Astrocyte (in vitro differentiated cells and primary cell): ENCODE measurements at regions not wholly inside any gene's neighbourhood (a gene's known extent, or its start where the extent isn't known, plus 50 kb on each side); places are given as distances from the start of the nearest gene placed in this dataset.

Source experiments
- DNase-seq: peaks from one replicate; pipeline ENCODE4 v3.0.0-alpha.2; 2010; ENCODE audit warnings: low read depth
- FAIRE-seq: peaks from 2 replicates; lab custom pipeline; 2011; peaks lifted over from hg19 to GRCh38; lab: Jason Lieb, UNC
- H2AFZ ChIP-seq: 2 replicates; pipeline ENCODE4 v1.6.0; 2012; ENCODE audit warnings: low read depth, low read length, inconsistent platforms
- H3K27ac ChIP-seq: 2 replicates; pipeline ENCODE4 v1.5.1; 2011; ENCODE audit warnings: low read depth, low read length, inconsistent platforms
- H3K27me3 ChIP-seq: 2 replicates; pipeline ENCODE4 v1.6.0; 2011; ENCODE audit warnings: low read length, inconsistent platforms; ENCODE audit not compliant: insufficient read depth
- H3K36me3 ChIP-seq: 2 replicates; pipeline ENCODE4 v1.5.1; 2011; ENCODE audit warnings: low read length, inconsistent platforms; ENCODE audit not compliant: insufficient read depth
- H3K4me1 ChIP-seq: 2 replicates; pipeline ENCODE4 v1.5.1; 2011; ENCODE audit warnings: low read length, inconsistent platforms; ENCODE audit not compliant: insufficient read depth
- H3K4me2 ChIP-seq: 2 replicates; pipeline ENCODE4 v1.6.0; 2012; ENCODE audit warnings: low read length, inconsistent platforms
- H3K4me3 ChIP-seq: 2 replicates; pipeline ENCODE4 v1.5.1; 2011; ENCODE audit warnings: low read depth, mild to moderate bottlenecking, low read length, inconsistent platforms; ENCODE audit not compliant: insufficient read depth
- H3K79me2 ChIP-seq: 2 replicates; pipeline ENCODE4 v1.6.0; 2012; ENCODE audit warnings: mild to moderate bottlenecking, low read length, inconsistent platforms; ENCODE audit not compliant: insufficient read depth
- H3K9ac ChIP-seq: 2 replicates; pipeline ENCODE4 v1.6.0; 2012; ENCODE audit warnings: mild to moderate bottlenecking, low read length, inconsistent platforms
- H3K9me3 ChIP-seq: 2 replicates; pipeline ENCODE4 v1.5.1; 2012; ENCODE audit warnings: low read depth, mild to moderate bottlenecking, low read length, inconsistent platforms; ENCODE audit not compliant: insufficient read depth
- H4K20me1 ChIP-seq: 2 replicates; pipeline ENCODE4 v1.6.0; 2012; ENCODE audit warnings: low read length, inconsistent platforms; ENCODE audit not compliant: insufficient read depth
- H3K27ac Mint-ChIP-seq: one replicate; pipeline ENCODE4 v1.8.0; 2021; ENCODE audit warnings: mild to moderate bottlenecking, mixed read lengths; ENCODE audit not compliant: unreplicated experiment
- H3K27me3 Mint-ChIP-seq: one replicate; pipeline ENCODE4 v1.8.0; 2021; ENCODE audit warnings: low read depth, mixed read lengths; ENCODE audit not compliant: unreplicated experiment
- H3K36me3 Mint-ChIP-seq: one replicate; pipeline ENCODE4 v1.8.0; 2021; ENCODE audit warnings: low read depth, mixed read lengths; ENCODE audit not compliant: unreplicated experiment
- H3K4me1 Mint-ChIP-seq: one replicate; pipeline ENCODE4 v1.8.0; 2021; ENCODE audit warnings: low read depth, mixed read lengths; ENCODE audit not compliant: unreplicated experiment
- H3K4me3 Mint-ChIP-seq: one replicate; pipeline ENCODE4 v1.8.0; 2021; ENCODE audit warnings: mild to moderate bottlenecking, moderate library complexity, mixed read lengths; ENCODE audit not compliant: unreplicated experiment
- H3K9me3 Mint-ChIP-seq: one replicate; pipeline ENCODE4 v1.8.0; 2021; ENCODE audit warnings: mild to moderate bottlenecking, mixed read lengths; ENCODE audit not compliant: unreplicated experiment
- CTCF ChIP-seq: IDR thresholded peaks from 2 replicates; pipeline ENCODE4 v1.5.1; 2011; ENCODE audit warnings: low read depth, mild to moderate bottlenecking, inconsistent platforms, low read length, moderate library complexity; ENCODE audit not compliant: insufficient read depth
- EZH2 ChIP-seq: IDR thresholded peaks from 2 replicates; pipeline ENCODE4 v1.6.1; 2012; ENCODE audit warnings: mild to moderate bottlenecking, low read length, inconsistent platforms; ENCODE audit not compliant: insufficient read depth

GRCh38 chr2:42862669-42863185 is 70.3 kb upstream of the HAAO start:
- no peaks in the 10 kb centered on the region for H3K36me3 Mint-ChIP-seq
- Histone ChIP-seq H3K9ac (no peak overlapping the region), H3K4me1 (peaks cover 6% of the 10 kb centered on the region), H3K36me3 (no peaks in the 10 kb centered on the region), H2AFZ (no peak overlapping the region), H3K9me3 (no peaks in the 10 kb centered on the region), H4K20me1 (no peaks in the 10 kb centered on the region), H3K27me3 (no peaks in the 10 kb centered on the region), H3K4me3 (no peak overlapping the region), H3K4me2 (no peak overlapping the region), H3K79me2 (no peaks in the 10 kb centered on the region), H3K27ac (no peak overlapping the region)
- TF ChIP-seq CTCF (no peak), EZH2 (no peak)
- H3K4me3 Mint-ChIP-seq: no peak overlapping the region
- FAIRE-seq: no peak
- no peak overlapping the region for H3K27ac Mint-ChIP-seq
- no peak for DNase-seq
- H3K4me1 Mint-ChIP-seq: peaks cover 7% of the 10 kb centered on the region
- peaks cover under 1% of the 10 kb centered on the region for H3K9me3 Mint-ChIP-seq
- peaks cover 10% of the 10 kb centered on the region for H3K27me3 Mint-ChIP-seq

- Histone ChIP-seq H3K4me2 (no peak overlapping the region), H2AFZ (no peak overlapping the region), H3K36me3 (no peaks in the 10 kb centered on the region), H4K20me1 (no peaks in the 10 kb centered on the region), H3K27me3 (no peaks in the 10 kb centered on the region), H3K9me3 (no peaks in the 10 kb centered on the region), H3K4me3 (no peak overlapping the region), H3K9ac (no peak overlapping the region), H3K79me2 (no peaks in the 10 kb centered on the region), H3K4me1 (peaks cover 6% of the 10 kb centered on the region), H3K27ac (no peak overlapping the region)
- Mint-ChIP-seq H3K27me3 (peaks cover 14% of the 10 kb centered on the region), H3K27ac (no peak overlapping the region), H3K4me3 (peak overlapping the region; percentile 50), H3K4me1 (peaks cover 7% of the 10 kb centered on the region), H3K9me3 (no peaks in the 10 kb centered on the region), H3K36me3 (peaks cover 2% of the 10 kb centered on the region)
- no peak for DNase-seq
- TF ChIP-seq CTCF (no peak), EZH2 (no peak)
- FAIRE-seq: no peak
Measured at GRCh38 chr2:42861321-42861720, 68.9 kb upstream of the HAAO start.

- TF ChIP-seq EZH2: no peak
- TF ChIP-seq CTCF: no peak
- H3K9me3 ChIP-seq: no peaks in the 10 kb centered on the region
- no peaks in the 10 kb centered on the region for H3K79me2 ChIP-seq
- no peak overlapping the region for H3K4me3 ChIP-seq
- H3K9ac ChIP-seq: no peak overlapping the region
- H3K27ac Mint-ChIP-seq: no peak overlapping the region
- no peak overlapping the region for H3K4me2 ChIP-seq
- FAIRE-seq: no peak
- H3K27me3 ChIP-seq: no peaks in the 10 kb centered on the region
- DNase-seq: no peak
- no peaks in the 10 kb centered on the region for H4K20me1 ChIP-seq
- no peaks in the 10 kb centered on the region for H3K36me3 ChIP-seq
- peaks cover 21% of the 10 kb centered on the region for H3K27me3 Mint-ChIP-seq
- peaks cover 7% of the 10 kb centered on the region for H3K4me1 Mint-ChIP-seq
- peak overlapping the region; percentile 3 for H3K27ac ChIP-seq
- H3K9me3 Mint-ChIP-seq: no peaks in the 10 kb centered on the region
- H3K36me3 Mint-ChIP-seq: peaks cover 2% of the 10 kb centered on the region
- H2AFZ ChIP-seq: no peak overlapping the region
- H3K4me1 ChIP-seq: peaks cover 6% of the 10 kb centered on the region
- H3K4me3 Mint-ChIP-seq: no peak overlapping the region
Measured at GRCh38 chr2:42860319-42861094, 68.1 kb upstream of the HAAO start.
